Lung (tissue), 11 donors: ENCODE measurements at regions not wholly inside any gene's neighbourhood (a gene's known extent, or its start where the extent isn't known, plus 50 kb on each side); places are given as distances from the start of the nearest gene placed in this dataset.

ENCODE experiments used
- ATAC-seq: fragments of 200-7000 bp; cut with Tn5 transposase; one replicate; pipeline ENCODE4 v1.9.1; 2020; ENCODE audit warnings: moderate number of reproducible peaks; ENCODE audit not compliant: insufficient read depth, low FRiP score
- DNase-seq, 3 donors: peaks; one replicate each; pipeline ENCODE4 v3.0.0-alpha.2; 2013 to 2017
- H3K27ac ChIP-seq, 2 donors: one replicate each; pipeline ENCODE4 v1.5.1; 2013; ENCODE audit warnings: mild to moderate bottlenecking in 2 of 2, moderate library complexity in 2 of 2, control low read depth in 1 of 2, inconsistent platforms in 1 of 2, low read depth in 1 of 2, low read length in 1 of 2
- H3K27me3 ChIP-seq, 3 donors: one replicate each; pipeline ENCODE4 v1.5.1; 2013; ENCODE audit warnings: low read length in 2 of 3; ENCODE audit not compliant: control insufficient read depth in 3 of 3, insufficient read depth in 3 of 3
- H3K36me3 ChIP-seq, 4 donors: one replicate each; pipeline ENCODE4 v1.5.1; 2013; ENCODE audit warnings: low read length in 4 of 4, mild to moderate bottlenecking in 1 of 4, moderate library complexity in 1 of 4; ENCODE audit not compliant: control insufficient read depth in 4 of 4, insufficient read depth in 4 of 4
- H3K4me1 ChIP-seq, 5 donors: one replicate each; pipeline ENCODE4 v1.5.1; 2013; ENCODE audit warnings: low read length in 5 of 5, mild to moderate bottlenecking in 2 of 5, moderate library complexity in 1 of 5; ENCODE audit not compliant: control insufficient read depth in 5 of 5, insufficient read depth in 5 of 5
- H3K4me3 ChIP-seq: one replicate; pipeline ENCODE4 v1.5.1; 2013; ENCODE audit warnings: mild to moderate bottlenecking, control low read depth, moderate library complexity
- H3K9ac ChIP-seq, 2 donors: one replicate each; pipeline ENCODE4 v1.5.1; 2013; ENCODE audit warnings: low read length in 2 of 2, control low read depth in 1 of 2; ENCODE audit not compliant: insufficient read depth in 1 of 2
- H3K9me3 ChIP-seq, 4 donors: one replicate each; pipeline ENCODE4 v1.5.1; 2013; ENCODE audit warnings: low read length in 3 of 4, mild to moderate bottlenecking in 1 of 4, moderate library complexity in 1 of 4; ENCODE audit not compliant: control insufficient read depth in 4 of 4, insufficient read depth in 3 of 4
- CTCF ChIP-seq: IDR thresholded peaks from 2 replicates; pipeline ENCODE4 v1.5.1; 2012; ENCODE audit warnings: mild to moderate bottlenecking; ENCODE audit errors: control extremely low read depth, extremely low read depth
- WGBS, 2 donors: extraction: QIAGEN DNeasy Blood & Tissue Kit; methylation state at CpG; one replicate each; pipeline ENCODE4 v1.1.7; 2013; 5-methylcytosine and 5-hydroxymethylcytosine counted together
- donor health status: control.
- donor health status: control.
- donor health status: Bipolar disorder and iron deficiency.
- donor health status: healthy.
- donor health status: DM: yes; HTN: yes; CAD: no.

- Histone ChIP-seq H3K4me1 (no peaks in the 10 kb centered on the region), H3K36me3 (no peaks in the 10 kb centered on the region), H3K27ac (no peak overlapping the region), H3K4me3 (no peak overlapping the region), H3K9ac (no peak overlapping the region), H3K9me3 (no peaks in the 10 kb centered on the region), H3K27me3 (peaks cover 0 to 2% (median 0%) of the 10 kb centered on the region in 3 donors)
- no peak for TF ChIP-seq CTCF
- 63 to 71% methylated on average over 2 of the region's 2 CpGs for WGBS, 2 donors
- no peak for DNase-seq
- ATAC-seq = no peak
Observed at GRCh38 chr4:110977554-110977953, 354.7 kb upstream of the PITX2 start.

- WGBS, 2 donors = 62 to 64% methylated on average over 2 of the region's 2 CpGs
- no peak overlapping the region for H3K9ac ChIP-seq
- H3K27ac ChIP-seq = no peak overlapping the region
- no peaks in the 10 kb centered on the region for H3K4me1 ChIP-seq
- H3K36me3 ChIP-seq = no peaks in the 10 kb centered on the region
- DNase-seq (no peak), ATAC-seq (no peak)
- no peaks in the 10 kb centered on the region for H3K27me3 ChIP-seq
- no peak for TF ChIP-seq CTCF
- H3K4me3 ChIP-seq = no peak overlapping the region
- H3K9me3 ChIP-seq = no peaks in the 10 kb centered on the region
Observed at GRCh38 chr4:110978761-110979160, 355.9 kb upstream of the PITX2 start.

GRCh38 chr4:110982486-110982885 lies 359.6 kb upstream of the PITX2 start:
- no peak for DNase-seq
- H3K36me3 ChIP-seq = no peaks in the 10 kb centered on the region
- TF ChIP-seq CTCF = no peak

GRCh38 chr4:110988722-110989121 lies 365.8 kb upstream of the PITX2 start:
- Histone ChIP-seq H3K36me3 (no peaks in the 10 kb centered on the region), H3K4me1 (no peaks in the 10 kb centered on the region), H3K4me3 (no peak overlapping the region), H3K9ac (no peak overlapping the region), H3K27ac (no peak overlapping the region), H3K9me3 (no peaks in the 10 kb centered on the region), H3K27me3 (no peaks in the 10 kb centered on the region)
- no peak for TF ChIP-seq CTCF
- DNase-seq (no peak), ATAC-seq (no peak)
- WGBS, 2 donors = 62 to 76% methylated on average over 4 of the region's 4 CpGs

More at GRCh38 chr4:110982486-110982885, 359.6 kb upstream of the PITX2 start:
- no peak overlapping the region for H3K4me3 ChIP-seq
- H3K9me3 ChIP-seq = no peaks in the 10 kb centered on the region
- H3K4me1 ChIP-seq = no peaks in the 10 kb centered on the region
- H3K27me3 ChIP-seq = no peaks in the 10 kb centered on the region
- ATAC-seq = no peak
- H3K9ac ChIP-seq = no peak overlapping the region
- no peak overlapping the region for H3K27ac ChIP-seq
- 74 to 91% methylated on average over 1 of the region's 1 CpG for WGBS, 2 donors
